ENCODE measurements at regions not wholly inside any gene's neighbourhood (a gene's known extent, or its start where the extent isn't known, plus 50 kb on each side); places are given as distances from the start of the nearest gene placed in this dataset.
"Not testable (repeated sequence)": the region's sequence is repeated elsewhere in the genome, so short reads cannot be mapped to it uniquely, and the experiment has no call there.

DNA sequence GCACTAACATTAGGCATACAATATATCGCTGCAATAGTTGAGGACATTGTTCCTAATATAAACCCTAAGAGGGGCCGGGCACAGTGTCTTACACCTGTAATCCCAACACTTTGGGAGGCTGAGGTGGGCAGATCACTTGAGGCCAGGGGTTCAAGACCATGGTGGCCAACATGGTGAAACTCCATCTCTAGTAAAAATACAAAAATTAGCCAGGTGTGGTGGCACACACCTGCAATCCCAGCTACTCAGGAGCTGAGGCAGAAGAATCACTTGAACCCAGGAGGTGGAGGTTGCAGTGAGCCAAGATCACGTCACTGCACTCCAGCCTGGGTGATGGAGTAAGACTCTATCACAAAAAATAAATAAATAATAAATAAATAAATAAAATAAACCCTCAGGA is 310.9 kb downstream of the GOLGA6L6 start:
- TF ChIP-seq CTCF (conservative IDR thresholded peaks at IDR 0.05; ENCODE audit: low read length); EZH2phosphoT487 (IDR thresholded peaks at IDR 0.05; ENCODE audit: borderline replicate concordance, low read depth, low read length): not testable (repeated sequence)
